Adrenal gland (tissue), 9 donors: ENCODE measurements at regions not wholly inside any gene's neighbourhood (a gene's known extent, or its start where the extent isn't known, plus 50 kb on each side); places are given as distances from the start of the nearest gene placed in this dataset.
A peak's percentile ranks its signal among the peaks of the same experiment; 100 is the strongest.

Experiments
- DNase-seq, 7 donors: peaks; one replicate each; pipeline ENCODE4 v3.0.0-alpha.2; 2019 to 2020
- H3K27ac ChIP-seq, 5 donors: fragments of 200-600 bp; sonication (generic) in 4 of 5; 1 replicate in 3 of 5; 2 replicates in 2 of 5; pipeline versions ENCODE4 v1.5.1 to v1.8.0; 2016 to 2020; ENCODE audit warnings: mild to moderate bottlenecking in 1 of 5
- H3K27me3 ChIP-seq: fragments of 200-600 bp; 2 replicates; pipeline ENCODE4 v1.8.0; 2021
- H3K36me3 ChIP-seq, 2 donors: fragments of 200-600 bp; replicated peaks in 1 of 2; 1 replicate in 1 of 2; 2 replicates in 1 of 2; pipeline versions ENCODE4 v1.5.1 to v1.8.0; 2018 to 2022
- H3K4me1 ChIP-seq, 2 donors: fragments of 200-600 bp; replicated peaks in 1 of 2; 1 replicate in 1 of 2; 2 replicates in 1 of 2; pipeline versions ENCODE4 v1.5.1 to v1.8.0; 2018 to 2021
- H3K4me3 ChIP-seq, 4 donors: fragments of 200-600 bp; sonication (generic) in 3 of 4; one replicate each; pipeline ENCODE4 v1.5.1; 2016 to 2018
- H3K9me3 ChIP-seq, 3 donors: fragments of 200-600 bp; sonication (generic) in 1 of 3; replicated peaks in 1 of 3; 1 replicate in 2 of 3; 2 replicates in 1 of 3; pipeline versions ENCODE4 v1.5.1 to v1.8.0; 2016 to 2021
- POLR2A ChIP-seq, 2 donors: fragments of 450-650 bp; IDR thresholded peaks; one replicate each; pipeline ENCODE4 v1.6.1; 2017; ENCODE audit warnings: antibody characterized with exemption in 2 of 2, mild to moderate bottlenecking in 2 of 2, moderate library complexity in 1 of 2
- WGBS, 4 donors: extraction: QIAGEN DNeasy Blood & Tissue Kit in 2 of 4; methylation state at CpG; one replicate each; pipeline versions ENCODE4 v1.1.5 to v1.1.7; 2013 to 2017; 5-methylcytosine and 5-hydroxymethylcytosine counted together
- intact Hi-C, 2 donors: fragments of 100-400 bp; cut with DNase I; formaldehyde crosslinking; loops; one replicate each; pipeline versions ENCODE4 v1.14.1 to v1.15.0; 2022 to 2023
- TF ChIP-seq, protein P1 (sequence below), 6 experiments: fragments of 450-650 bp in 4 of 6; fragments of 200-600 bp in 2 of 6; sonication (generic) in 1 of 6; IDR thresholded peaks; 1 replicate in 5 of 6; 2 replicates in 1 of 6; pipeline versions ENCODE4 v1.5.1 to v1.8.0; 2016 to 2021; ENCODE audit warnings: antibody characterized with exemption in 6 of 6, mild to moderate bottlenecking in 2 of 6, moderate library complexity in 1 of 6
- donor health status: healthy with polysubstance abuse.
- donor health status: Bipolar disorder and iron deficiency.
- donor health status: DM: yes; HTN: yes; CAD: no.
- donor health status: DM: no; HTN: no; CAD: no.
- donor health status: DM: no; HTN: no; CAD: no.

DNA sequence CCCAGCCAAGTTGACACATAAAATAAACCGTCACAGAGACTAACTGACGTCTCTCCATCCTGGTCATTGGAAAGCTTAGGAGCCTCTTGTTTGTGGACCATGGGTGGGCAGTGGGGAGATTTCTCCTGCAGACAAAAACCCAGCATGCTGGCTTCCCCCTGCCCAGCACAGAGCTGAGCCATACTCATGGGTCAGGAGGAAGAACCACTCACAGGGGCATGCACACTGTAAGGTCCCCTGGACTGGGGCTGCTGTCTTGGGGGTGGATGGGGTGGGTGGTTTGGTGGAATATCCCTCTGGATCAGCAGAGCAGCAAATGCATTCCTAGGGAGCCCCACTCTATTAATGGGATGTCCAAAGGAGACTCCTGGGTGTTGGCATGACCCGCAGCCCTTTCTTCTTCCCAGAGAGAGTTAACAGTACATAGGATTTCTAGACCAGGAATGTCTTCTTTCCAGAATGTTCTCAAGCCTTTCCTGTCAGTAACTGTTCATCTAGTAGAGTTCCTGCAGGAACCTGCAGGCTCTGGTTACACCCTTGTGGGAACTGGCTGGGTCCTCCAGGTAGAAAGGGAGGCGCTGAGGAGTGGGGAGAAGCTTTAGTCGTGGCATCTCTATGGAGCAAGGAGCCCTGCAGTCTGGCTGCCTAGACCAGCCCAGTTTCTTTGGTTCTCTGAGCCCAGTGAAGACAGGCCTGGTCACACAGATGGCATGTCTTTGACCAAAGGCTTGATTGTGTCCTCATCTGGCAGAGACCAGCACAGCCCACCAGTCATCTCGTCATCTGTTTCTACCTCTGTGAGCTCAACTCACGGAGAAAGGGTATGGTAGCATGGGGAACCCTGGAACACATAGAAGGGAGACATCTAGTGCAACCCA lies 73.4 kb upstream of the PRR23C start:
- DNase-seq = peak in 1 of 7 donors; percentile 30
- H3K36me3 ChIP-seq = no peaks in the 10 kb centered on the region
- no peak overlapping the region for H3K4me3 ChIP-seq
- H3K27me3 ChIP-seq = no peaks in the 10 kb centered on the region
- WGBS, 4 donors = 92 to 97% (median 94%) methylated on average over 7 of the region's 7 CpGs
- H3K9me3 ChIP-seq = no peaks in the 10 kb centered on the region
- no peak overlapping the region for H3K27ac ChIP-seq
- TF ChIP-seq, protein P1, sequence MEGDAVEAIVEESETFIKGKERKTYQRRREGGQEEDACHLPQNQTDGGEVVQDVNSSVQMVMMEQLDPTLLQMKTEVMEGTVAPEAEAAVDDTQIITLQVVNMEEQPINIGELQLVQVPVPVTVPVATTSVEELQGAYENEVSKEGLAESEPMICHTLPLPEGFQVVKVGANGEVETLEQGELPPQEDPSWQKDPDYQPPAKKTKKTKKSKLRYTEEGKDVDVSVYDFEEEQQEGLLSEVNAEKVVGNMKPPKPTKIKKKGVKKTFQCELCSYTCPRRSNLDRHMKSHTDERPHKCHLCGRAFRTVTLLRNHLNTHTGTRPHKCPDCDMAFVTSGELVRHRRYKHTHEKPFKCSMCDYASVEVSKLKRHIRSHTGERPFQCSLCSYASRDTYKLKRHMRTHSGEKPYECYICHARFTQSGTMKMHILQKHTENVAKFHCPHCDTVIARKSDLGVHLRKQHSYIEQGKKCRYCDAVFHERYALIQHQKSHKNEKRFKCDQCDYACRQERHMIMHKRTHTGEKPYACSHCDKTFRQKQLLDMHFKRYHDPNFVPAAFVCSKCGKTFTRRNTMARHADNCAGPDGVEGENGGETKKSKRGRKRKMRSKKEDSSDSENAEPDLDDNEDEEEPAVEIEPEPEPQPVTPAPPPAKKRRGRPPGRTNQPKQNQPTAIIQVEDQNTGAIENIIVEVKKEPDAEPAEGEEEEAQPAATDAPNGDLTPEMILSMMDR (IDR thresholded peaks at IDR 0.05) = no peak
- TF ChIP-seq POLR2A (IDR thresholded peaks at IDR 0.05) = no peak
- intact Hi-C loops = no loop called here
- no peaks in the 10 kb centered on the region for H3K4me1 ChIP-seq

DNA sequence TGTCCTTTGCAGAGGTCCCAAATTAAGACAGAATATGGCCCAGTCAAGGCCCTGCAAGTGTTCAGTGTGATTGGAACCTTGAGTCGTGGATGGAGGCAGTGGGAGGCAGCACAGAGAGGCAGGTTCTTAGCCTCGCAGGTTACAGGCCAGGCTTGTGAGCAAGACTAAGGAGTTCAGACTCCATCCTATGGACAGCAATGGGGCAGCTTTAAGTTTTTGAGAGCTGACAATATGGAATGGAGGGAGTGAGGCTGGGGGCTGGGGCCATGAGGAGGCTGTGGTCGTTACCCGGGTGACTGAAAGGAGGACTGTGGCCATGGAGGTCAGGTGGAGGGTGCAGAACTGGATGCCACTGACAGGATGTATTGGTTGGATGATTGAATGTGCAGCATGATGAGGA lies 74.1 kb upstream of the PRR23C start:
- H3K9me3 ChIP-seq = no peaks in the 10 kb centered on the region
- H3K27me3 ChIP-seq = no peaks in the 10 kb centered on the region
- intact Hi-C loops = no loop called here
- no peaks in the 10 kb centered on the region for H3K4me1 ChIP-seq
- H3K36me3 ChIP-seq = no peaks in the 10 kb centered on the region
- TF ChIP-seq, protein P1 (IDR thresholded peaks at IDR 0.05) = no peak
- TF ChIP-seq POLR2A (IDR thresholded peaks at IDR 0.05) = no peak
- no peak overlapping the region for H3K4me3 ChIP-seq
- WGBS, 4 donors = 91 to 97% (median 95%) methylated on average over 4 of the region's 4 CpGs
- DNase-seq = peak in 1 of 7 donors; percentile 34
- H3K27ac ChIP-seq = no peak overlapping the region

DNA sequence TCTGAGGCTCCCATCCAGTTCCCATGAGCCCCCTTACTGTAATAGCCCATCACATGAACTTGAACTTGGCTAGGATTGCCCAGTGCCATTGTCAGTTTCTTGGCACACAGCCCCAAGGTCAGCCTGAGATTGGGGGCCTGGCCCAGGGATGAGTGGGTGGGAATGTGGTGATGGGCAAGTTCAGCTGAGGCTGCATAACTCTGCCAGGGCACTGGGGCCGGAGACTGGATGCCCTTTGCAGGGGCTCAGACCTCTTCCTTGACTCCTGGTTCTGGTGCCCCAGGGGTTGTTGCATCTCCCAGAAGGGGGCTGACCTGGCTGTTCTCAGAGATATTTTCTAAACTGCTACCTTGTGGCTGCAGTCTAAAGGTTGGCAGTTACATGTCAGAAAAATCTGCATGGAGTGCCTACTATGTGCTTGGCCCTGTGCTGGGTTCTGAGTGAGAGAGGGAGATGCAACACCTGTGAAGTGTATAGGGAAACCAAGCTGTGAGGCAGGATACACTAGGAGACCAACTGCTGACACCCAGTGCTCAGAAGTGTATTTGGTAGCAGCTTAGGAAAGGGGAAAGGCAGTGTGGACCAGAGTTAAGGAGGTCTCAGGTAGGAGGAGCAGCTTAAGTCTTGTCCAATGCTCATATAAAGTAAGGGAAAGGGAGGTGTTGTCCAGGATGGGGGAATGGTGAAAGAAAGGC lies 74.8 kb upstream of the PRR23C start:
- TF ChIP-seq, protein P1 (IDR thresholded peaks at IDR 0.05) = no peak
- TF ChIP-seq POLR2A (IDR thresholded peaks at IDR 0.05) = no peak
- Histone ChIP-seq H3K27ac (no peak overlapping the region), H3K27me3 (no peaks in the 10 kb centered on the region), H3K9me3 (no peaks in the 10 kb centered on the region), H3K4me3 (no peak overlapping the region), H3K36me3 (no peaks in the 10 kb centered on the region), H3K4me1 (no peaks in the 10 kb centered on the region)
- WGBS, 4 donors = 85 to 100% (median 86%) methylated on average over 1 of the region's 1 CpG; no CpG with 5 or more reads in 1 of the 4 donors
- peak in 1 of 7 donors; percentile 43 for DNase-seq
- intact Hi-C loops = no loop called here
